ENCODE measurements at regions not wholly inside any gene's neighbourhood (a gene's known extent, or its start where the extent isn't known, plus 50 kb on each side); places are given as distances from the start of the nearest gene placed in this dataset.
"Not testable (repeated sequence)": the region's sequence is repeated elsewhere in the genome, so short reads cannot be mapped to it uniquely, and the experiment has no call there.

DNA sequence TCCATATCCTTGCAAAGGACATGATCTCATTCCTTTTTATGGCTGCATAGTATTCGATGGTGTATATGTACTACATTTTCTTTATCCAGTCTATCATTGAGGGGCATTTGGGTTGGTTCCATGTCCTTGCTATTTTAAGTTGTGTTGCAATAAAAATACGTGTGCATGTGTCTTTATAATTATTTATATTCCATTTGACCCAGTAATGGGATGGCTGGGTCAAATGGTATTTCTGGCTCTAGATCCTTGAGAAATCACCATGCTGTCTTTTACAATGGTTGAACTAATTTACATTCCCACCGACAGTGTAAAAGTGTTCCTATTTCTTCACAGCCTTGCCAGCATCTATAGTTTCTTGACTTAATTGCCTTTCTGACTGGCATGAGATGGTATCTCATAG is 972.6 kb upstream of the KCND2 start:
- DNase-seq = not testable (repeated sequence)

DNA sequence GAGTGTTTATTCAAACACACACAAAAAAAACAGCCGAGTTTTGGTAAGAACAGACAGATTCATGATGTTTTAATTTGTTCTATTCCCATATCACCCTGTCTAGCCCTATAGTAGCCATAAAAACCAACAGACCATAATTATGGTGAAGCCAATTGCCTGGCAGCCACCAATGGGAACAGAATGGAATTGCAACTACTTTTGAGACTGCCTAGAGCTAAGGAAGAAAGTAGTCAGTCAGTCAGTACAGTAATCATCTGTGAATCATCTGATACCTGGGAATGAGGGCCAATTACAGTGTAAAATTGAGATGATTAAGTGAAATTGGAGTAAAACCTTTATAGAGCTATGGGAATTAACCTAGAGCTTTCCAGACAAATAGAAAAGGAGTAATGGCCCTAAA is 952.7 kb upstream of the KCND2 start:
- DNase-seq = no peak

- DNase-seq = no peak
Measured at GRCh38 chr7:119329715-119330114, 943.3 kb upstream of the KCND2 start.

- no peak for DNase-seq
Measured at GRCh38 chr7:119335405-119335804, 937.6 kb upstream of the KCND2 start.

DNA sequence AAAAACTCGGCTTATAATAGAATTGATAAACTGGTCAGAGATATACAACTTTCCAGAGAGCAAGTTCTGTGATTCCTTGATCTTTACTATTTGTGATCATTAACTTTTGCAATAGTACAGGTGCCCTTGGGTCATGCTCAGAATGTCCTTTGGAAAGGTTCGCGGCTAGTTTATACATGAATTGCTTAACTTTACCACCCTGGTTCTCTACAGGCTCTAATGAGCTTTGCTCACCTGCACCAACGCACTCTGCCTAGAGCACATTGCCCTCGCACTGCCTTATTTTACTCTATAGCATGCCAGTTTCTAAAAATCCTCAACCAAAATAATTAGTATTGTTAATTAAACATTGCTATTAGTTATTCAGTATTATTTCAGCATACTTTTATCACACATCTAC is 931.2 kb upstream of the KCND2 start:
- DNase-seq = no peak

GRCh38 chr7:119343289-119343688 is 929.7 kb upstream of the KCND2 start:
- DNase-seq = no peak

DNA sequence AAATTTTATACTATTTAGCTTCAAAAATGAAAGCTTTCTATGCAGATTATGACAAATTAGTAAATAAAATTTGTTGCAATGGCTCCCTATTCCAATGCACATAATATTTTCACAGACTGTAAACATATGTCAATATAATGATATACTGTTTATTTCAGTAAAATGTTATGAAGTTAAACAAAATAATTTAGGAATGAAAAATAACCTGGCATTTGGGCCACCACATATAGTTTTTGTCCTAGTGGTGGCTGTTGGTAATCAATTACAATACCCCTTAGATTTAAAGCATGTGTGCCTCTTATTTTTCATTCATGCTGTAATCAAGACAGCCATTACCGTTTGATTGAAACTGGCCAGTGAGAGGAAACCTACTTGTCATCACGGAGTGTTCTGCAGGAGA is 928.5 kb upstream of the KCND2 start:
- DNase-seq = no peak

DNA sequence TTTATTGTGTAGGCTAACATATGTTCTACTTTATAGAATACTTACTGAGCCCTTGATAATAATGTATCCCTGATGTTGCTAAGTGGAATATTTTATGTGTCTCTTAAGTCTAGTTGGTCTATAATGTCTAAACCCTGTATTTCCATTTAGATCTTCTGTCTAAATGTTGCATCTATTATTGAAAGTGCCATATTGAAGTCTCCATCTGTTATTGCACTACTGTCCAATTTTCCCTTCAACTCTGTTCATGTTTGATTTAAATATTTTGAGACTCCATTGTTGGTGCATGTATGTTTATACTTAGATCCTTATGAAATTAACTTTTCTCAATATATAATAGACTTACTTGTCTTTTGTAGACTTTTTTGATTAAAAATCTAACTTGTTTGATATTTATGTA is 924.5 kb upstream of the KCND2 start:
- DNase-seq = no peak

DNA sequence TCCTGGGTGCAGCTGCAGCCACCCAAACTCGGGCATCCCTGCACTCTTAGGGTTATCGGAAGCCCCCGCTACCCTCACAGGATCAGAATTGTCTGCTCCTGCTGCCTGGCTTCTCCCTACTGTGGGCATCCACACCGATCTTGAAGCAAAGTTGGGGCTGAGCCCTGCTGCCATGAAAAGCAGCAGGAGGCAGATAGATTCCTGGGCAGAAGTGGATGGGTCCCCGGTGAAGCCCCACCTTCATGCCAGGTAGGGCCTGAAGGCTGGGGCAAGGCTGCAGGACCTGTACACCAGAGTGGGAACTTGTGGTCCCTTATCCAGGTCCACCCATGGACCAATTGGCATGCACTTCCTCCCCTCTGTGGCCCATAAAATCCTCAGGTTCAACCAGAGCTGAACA is 922.6 kb upstream of the KCND2 start:
- no peak for DNase-seq

GRCh38 chr7:119351320-119351719 is 921.7 kb upstream of the KCND2 start:
- no peak for DNase-seq

DNA sequence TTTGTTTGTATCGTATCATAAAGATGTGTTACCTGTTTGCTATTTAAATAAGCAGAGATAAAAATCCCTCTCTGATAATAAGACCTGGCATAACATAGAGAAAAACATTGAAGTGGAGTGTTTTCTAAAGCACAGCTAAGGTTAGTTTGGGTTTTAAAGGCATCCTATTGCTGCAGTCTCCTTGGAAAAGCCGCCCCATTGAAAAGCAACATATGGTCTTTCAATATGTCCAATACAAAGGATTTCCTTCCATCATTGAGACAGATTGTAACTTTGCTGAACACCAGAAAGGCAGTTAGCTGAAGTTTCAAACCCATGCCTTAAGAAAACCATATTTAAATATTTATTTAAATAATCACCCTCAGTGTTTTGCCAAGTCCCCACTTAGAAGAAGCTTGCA is 898.5 kb upstream of the KCND2 start:
- no peak for DNase-seq

GRCh38 chr7:119377861-119378260 is 895.1 kb upstream of the KCND2 start:
- DNase-seq = no peak

GRCh38 chr7:119382726-119383125 is 890.2 kb upstream of the KCND2 start:
- no peak for DNase-seq

GRCh38 chr7:119395024-119395423 is 878.0 kb upstream of the KCND2 start:
- no peak for DNase-seq

- no peak for DNase-seq
Measured at GRCh38 chr7:119397156-119397555, 875.8 kb upstream of the KCND2 start.

DNA sequence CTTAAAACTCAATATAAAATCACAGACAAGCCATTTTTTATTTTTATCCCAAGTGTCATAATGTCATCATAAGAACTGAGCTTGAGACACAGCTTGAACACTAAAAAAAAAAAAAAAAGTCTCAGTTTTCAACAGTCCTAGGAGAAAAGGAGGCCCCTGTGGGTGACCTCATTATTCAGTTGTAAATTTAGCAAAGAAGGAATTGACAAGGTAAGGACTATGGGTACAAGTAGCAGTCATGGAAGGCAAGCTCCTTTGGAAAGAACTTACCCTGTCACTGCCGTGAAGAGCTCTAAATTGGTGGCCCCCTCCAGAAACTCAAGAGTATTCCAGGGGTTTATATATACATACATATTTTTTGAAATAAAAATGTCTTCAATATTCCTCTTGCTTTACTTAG is 864.4 kb upstream of the KCND2 start:
- no peak for DNase-seq

- no peak for DNase-seq
Measured at GRCh38 chr7:119413314-119413805, 859.6 kb upstream of the KCND2 start.

DNA sequence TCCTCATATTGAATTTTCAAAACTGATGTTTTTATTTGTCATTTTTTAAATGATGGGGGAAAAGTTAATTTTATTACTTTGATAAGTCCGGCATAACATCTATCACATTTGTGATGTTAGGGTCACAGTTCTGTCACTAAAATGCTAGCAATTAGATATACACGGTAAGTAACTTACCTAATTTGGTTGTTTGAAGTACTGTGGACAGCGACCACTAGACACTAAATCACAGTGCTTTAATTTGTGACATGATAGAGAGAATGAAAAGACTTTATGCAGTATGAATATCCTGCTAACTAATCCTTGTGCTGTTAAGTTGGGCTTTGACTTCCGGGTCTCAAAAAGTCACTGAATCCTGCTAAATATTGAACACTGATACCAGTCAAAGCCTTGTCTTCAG is 857.3 kb upstream of the KCND2 start:
- no peak for DNase-seq

- no peak for DNase-seq
Measured at GRCh38 chr7:119421657-119422056, 851.3 kb upstream of the KCND2 start.

DNA sequence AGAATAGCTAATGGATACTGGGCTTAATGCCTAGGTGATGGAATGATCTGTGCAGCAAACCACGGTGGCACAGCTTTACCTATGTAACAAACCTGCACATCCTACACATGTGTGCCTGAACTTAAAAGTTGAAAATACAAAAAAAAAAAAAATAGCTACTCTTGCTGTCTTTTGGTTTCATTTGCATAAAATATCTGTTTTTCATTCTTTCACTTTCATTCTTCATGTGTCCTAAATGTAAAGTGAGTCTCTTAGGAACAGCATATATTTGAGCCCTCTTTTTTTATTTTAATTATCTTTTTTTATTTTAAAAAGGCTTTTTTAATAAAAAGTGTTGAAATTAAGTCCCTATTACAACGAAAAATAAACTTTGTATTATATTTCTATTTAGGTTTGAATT is 836.1 kb upstream of the KCND2 start:
- DNase-seq = no peak

DNA sequence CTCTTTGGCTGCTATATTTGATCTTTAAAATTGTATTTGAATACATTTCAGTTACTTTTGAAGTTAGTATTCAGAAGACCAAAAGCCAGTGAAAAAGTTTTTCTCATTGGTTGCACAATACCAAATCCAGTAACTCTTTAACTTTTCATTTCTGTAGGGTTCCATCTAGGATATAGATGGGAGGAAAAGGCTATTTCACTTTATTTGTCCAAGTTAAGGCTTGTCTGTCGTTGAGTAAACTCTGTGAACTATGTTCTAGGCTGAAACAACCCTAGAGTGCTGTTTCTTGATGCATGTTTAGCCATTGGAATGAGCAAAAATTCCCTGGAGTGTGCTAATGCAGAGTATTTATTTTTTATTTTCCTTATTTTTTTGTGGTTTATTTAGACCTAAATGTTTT is 834.7 kb upstream of the KCND2 start:
- no peak for DNase-seq

DNA sequence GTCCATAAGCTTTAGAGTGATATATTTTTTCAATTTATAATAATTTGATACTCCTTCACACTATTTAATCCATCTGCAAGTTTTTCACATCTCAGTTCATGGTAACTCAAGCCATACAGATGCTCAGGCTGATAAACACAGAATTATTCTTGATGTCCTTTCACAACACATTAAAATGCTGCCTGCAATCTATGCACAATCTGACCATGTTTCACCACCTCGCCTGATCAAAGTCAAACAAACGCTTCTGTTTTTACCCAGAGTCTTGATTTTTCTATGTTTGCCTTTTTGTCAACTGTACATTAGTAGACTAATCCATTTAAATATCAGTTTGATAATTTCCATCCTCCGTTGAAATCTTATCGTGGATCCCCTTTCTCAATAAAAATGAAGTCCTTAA is 833.8 kb upstream of the KCND2 start:
- no peak for DNase-seq

DNA sequence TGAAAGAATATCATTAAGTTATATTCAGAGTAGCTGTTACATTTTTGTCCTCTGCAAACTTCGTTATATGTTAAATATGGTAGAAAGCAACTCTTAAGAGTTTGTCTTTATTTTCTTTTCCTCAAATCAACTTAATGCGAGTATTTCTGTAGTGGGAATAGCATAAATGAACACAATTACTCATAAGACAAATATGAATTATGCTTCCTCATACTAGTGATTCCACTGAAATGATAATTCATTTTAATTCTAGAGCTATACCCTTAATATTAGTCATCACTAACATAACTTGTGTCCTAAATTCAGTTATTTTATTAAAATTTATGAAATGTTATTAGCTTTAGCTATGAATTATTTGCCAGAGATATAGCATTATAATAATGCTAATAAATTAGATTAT is 820.6 kb upstream of the KCND2 start:
- DNase-seq = no peak

DNA sequence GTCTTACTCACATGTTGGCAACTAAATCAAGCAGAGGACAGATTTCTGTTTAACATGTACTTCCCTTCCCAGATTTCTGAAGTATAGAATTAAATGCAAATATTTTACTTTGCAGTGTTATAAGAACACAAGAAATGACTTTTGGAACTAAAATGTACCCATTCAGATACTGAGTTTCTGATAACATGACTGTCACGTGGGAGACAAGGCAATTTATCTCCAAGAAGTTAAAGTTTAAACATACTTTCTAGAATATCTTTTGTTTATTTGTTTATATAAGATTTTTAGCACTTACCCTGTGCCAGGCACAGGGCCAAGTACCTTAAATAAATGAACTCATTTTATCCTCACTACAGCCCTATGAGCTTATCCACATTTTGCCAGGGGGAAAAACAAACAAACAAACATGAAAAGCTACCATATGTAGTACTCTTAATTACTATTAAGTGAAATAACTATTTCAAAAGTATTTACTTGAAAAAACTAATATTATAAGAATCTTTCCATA is 807.1 kb upstream of the KCND2 start:
- DNase-seq = no peak

GRCh38 chr7:119472408-119473038 is 800.5 kb upstream of the KCND2 start:
- no peak for DNase-seq
